Hematopoietic multipotent progenitor cell treated with erythropoietin and hydrocortisone succinate and interleukin-3 and kit ligand, for 17 days (in vitro differentiated cells): ENCODE measurements at regions not wholly inside any gene's neighbourhood (a gene's known extent, or its start where the extent isn't known, plus 50 kb on each side); places are given as distances from the start of the nearest gene placed in this dataset.
"Not testable (repeated sequence)": the region's sequence is repeated elsewhere in the genome, so short reads cannot be mapped to it uniquely, and the experiment has no call there.

ENCODE experiments used
- DNase-seq: peaks from one replicate; pipeline ENCODE4 v3.0.0-alpha.2; 2015; ENCODE audit warnings: low spot score

DNA sequence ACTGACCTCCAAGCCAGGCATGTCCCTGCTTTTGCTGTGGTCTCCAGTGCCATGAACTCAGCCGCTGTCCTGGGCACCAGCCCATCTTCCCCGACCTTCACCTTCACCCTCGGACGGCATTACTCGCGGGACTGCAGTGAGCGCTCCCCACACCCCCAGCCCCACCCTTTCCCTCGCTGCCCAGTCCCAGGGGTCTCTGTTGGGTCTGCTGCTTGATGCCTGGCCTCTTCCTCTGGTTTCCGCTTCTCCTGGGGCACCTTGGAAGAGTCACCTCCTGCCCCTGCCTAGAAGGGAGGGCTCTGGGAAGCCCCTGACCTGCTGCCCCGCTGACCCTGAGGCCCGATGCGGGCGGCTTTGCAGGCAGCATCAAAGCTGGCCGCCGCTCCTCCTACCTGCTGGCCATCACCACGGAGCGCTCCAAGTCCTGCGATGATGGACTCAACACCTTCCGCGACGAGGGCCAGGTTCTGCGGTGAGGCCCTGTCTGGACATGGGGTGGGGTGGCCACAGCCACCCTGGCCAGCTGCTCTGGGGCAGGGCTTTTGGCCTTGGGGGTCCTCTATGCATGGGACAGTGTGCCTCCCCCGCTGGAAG is 102.3 kb downstream of the ZNF267 start:
- DNase-seq = not testable (repeated sequence)

GRCh38 chr16:31978463-31978862 is 104.9 kb downstream of the ZNF267 start:
- not testable (repeated sequence) for DNase-seq

- not testable (repeated sequence) for DNase-seq
Observed at GRCh38 chr16:31981739-31982138, 108.1 kb downstream of the ZNF267 start.

DNA sequence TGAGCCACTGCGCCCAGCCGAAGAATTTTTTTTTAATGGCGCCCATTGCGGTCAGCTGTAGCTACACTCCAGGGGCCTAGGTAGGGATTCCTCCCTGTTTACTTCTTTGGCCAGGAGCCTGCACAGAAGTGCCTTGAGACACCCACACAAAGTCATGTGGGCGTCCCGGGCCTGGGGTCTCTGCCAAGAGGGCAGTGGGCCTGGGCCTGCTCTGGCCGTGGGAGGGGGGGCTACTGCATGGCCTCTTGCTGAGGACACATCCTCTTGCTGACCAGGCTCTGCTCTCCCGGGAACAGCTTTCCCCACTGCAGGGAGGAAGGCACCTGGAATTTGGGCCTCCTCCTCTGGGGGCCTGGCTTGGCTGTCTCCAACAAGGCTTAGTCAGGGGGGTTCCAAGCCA is 109.4 kb downstream of the ZNF267 start:
- not testable (repeated sequence) for DNase-seq

DNA sequence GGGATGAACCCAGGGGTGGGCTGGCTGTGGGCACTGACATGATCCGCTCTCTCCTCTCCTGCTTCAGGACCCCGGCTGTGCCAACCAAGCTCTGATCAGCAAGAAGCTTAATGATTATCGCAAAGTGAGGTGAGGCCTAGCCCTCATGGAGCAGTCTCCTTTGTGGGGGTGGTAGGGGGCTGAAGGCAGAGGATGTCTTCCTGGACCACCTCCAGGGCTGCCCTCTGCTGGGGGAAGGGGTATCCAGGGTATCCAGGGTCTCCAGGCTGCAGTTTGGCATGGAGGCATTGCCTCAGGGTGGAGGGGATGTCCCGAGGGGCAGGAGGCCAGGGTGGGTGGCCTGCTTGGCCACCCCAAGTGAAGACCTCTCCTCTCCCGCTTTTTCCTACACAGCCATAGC is 110.1 kb downstream of the ZNF267 start:
- DNase-seq = not testable (repeated sequence)

DNA sequence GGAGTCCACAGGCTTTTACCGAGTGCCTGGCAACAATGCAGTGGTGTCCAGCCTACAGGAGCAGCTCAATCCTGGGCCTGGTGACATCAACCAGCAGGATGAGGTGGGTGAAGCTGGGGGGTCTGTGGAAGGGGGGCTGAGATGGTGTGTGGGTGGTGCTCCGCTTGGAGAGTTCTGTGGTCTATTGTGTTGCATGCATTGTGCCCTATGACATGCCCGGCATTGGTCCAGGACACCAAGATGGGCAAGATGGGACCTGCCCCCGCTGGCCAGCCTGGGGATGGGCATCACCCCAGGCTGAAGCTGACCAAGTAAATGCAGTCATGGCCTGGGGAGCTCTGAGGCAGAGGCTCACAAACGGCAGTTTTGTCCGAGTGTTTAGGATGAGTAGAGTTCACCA is 113.3 kb downstream of the ZNF267 start:
- DNase-seq = not testable (repeated sequence)

- not testable (repeated sequence) for DNase-seq
Observed at GRCh38 chr16:31988595-31989581, 115.3 kb downstream of the ZNF267 start.

- DNase-seq = not testable (repeated sequence)
Observed at GRCh38 chr16:31990261-31990660, 116.7 kb downstream of the ZNF267 start.

DNA sequence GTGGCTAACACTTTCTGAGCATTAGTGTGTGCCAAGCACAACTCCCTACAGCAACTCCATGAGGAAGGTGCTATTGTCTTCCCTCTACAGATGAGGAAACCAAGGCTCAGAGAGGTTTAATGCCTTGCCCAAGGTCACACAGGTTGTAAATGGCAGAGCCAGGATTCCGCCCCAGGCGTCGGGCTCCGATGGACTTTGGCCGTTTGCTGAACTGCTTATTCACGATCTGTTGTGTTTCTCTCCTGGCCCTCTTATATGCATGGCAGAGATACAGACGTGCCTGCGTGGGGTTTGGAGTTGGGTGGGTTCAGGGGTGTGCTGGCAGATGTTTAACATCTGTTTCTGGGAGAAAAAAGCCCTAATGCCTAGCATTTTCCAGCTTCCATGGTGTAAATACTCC is 117.4 kb downstream of the ZNF267 start:
- DNase-seq = not testable (repeated sequence)

- DNase-seq = not testable (repeated sequence)
Observed at GRCh38 chr16:31996325-31996724, 122.7 kb downstream of the ZNF267 start.

- not testable (repeated sequence) for DNase-seq
Observed at GRCh38 chr16:32002496-32002895, 128.9 kb downstream of the ZNF267 start.

DNA sequence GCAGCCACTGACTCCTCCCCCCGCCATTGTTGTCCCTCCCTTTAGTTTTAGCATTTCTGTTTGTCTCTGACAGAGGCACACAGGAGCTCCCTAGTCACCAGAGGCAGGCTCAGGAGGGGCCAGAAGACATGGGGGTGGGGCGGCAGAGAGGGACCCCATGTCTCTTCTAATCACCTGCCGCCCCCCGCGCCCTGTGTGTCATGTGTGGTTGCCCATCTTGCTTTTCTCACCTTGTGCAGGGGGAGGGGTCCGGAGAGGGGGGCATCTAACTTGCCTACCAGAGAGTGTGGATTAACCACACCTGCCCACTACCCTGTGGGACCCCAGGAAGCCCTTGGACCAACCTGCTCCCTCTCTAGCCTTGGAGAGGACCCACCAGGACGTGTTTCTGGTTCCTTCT is 130.2 kb downstream of the ZNF267 start:
- not testable (repeated sequence) for DNase-seq

DNA sequence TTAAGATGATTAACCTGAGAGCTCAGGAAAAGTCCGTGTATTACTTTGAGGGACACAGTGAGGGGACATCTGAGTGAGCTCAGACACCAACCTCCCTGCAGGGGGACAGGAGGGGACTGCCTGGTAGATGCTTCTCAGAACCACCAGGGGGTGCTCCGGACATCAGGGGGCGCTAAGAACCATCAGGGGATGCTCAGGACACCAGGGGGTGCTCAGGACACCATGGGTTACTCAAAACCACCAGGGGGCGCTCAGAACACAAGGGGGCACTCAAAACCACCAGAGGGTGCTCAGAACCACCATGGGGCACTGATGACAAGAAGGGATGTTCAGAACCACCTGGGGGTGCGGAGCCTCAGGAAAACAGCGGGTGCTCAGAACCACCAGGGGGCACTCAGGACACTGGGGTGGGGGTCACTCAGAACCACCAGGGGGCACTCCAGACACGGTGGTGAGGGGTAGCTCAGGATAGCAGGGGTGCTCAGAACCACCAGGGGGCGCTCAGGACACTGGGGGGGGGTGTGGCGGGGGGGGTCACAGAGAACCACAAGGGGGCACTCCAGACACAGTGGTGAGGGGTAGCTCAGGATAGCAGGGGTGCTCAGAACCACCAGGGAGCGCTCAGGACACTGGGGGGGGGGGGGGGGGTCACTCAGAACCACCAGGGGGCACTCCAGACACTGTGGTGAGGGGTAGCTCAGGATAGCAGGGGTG is 165.3 kb downstream of the ZNF267 start:
- peak; percentile 8 for DNase-seq

GRCh38 chr16:32039919-32040318 is 166.3 kb downstream of the ZNF267 start:
- DNase-seq = not testable (repeated sequence)

- not testable (repeated sequence) for DNase-seq
Observed at GRCh38 chr16:32066016-32066651, 187.0 kb upstream of the TP53TG3D start.

- not testable (repeated sequence) for DNase-seq
Observed at GRCh38 chr16:32071586-32071985, 181.5 kb upstream of the TP53TG3D start.

DNA sequence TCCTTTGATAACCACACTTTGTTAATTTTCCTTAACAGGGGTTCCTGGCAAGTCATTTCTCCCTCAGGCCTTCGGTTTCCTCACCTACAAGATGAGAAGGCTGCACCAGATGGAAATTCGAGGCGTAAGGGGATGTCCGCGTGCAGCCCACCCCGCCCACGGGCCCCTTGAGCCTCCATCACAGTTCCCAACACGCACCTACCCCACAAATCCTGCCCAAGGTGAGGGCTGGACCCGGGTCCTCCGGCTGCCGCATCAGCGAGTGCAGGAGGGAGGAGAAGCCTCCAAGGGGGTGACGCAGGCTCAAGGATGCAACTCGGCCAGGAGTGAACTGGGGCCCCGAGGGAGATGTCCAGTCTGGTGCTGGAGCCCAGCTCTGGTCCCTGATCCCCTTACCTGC is 169.2 kb upstream of the TP53TG3D start:
- not testable (repeated sequence) for DNase-seq

DNA sequence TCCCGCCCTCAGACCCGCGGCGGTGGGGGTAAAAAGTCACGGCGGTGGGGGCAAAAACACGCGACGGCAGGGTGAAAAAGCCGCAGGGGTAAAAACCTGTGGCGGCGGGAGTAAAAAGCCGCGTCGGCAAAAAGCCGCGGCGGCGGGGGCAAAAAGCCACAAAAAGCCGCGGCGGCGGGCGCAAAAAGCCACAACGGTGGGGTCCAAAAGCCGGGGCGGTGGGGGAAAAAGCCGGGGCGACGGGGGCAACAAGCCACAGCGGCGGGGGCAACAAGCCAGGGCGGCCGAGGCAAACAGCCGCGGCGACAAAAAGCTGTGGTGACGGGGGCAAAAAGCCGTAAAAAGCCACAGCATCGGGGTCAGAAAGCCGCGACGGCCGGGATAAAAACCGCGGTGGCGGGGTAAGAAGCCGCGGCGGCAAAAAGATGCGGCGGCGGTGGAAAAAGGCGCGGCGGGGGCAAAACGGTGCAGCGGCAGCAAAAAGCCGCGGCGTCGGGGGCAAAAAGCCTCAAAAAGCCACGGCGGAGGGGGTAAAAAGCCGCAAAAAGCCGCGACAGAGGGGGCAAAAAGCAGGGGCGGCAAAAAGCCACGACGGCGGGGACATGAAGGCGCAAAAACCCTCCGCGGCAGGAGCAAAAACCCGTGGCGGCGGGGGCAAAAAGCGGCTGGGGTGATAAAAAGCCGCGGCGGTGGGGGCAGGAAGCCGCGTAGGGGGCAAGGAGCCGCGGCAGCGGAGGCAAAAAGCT is 168.3 kb upstream of the TP53TG3D start:
- DNase-seq = not testable (repeated sequence)

GRCh38 chr16:32085438-32086141 is 167.5 kb upstream of the TP53TG3D start:
- not testable (repeated sequence) for DNase-seq

DNA sequence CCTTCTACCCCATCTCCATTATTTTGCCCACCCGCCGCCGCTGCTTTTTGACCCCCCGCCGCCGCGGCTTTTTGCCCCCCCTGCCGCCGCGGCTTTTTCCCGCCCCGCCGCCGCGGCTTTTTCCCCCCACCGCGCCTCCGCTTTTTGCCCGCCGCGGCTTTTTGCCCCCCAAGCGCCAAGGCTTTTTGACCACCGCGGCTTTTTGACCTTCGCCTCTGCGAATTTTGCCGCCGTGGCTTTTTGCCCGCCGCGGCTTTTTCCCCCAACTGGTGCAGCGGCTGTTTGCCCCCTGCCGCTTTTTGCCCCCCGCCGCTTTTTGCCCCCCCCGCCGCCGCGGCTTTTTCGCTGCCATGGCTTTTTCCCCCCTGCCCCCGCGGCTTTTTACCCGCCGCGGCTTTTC is 137.5 kb upstream of the TP53TG3D start:
- not testable (repeated sequence) for DNase-seq
